SK-N-SH treated with all-trans-retinoic acid at 6 μM for 48 hours (cell line): ENCODE measurements at regions not wholly inside any gene's neighbourhood (a gene's known extent, or its start where the extent isn't known, plus 50 kb on each side); places are given as distances from the start of the nearest gene placed in this dataset.

Experiments
- ATAC-seq: fragments of 200-7000 bp; cut with Tn5 transposase; 3 replicates; pipeline ENCODE4 v1.9.1; 2020; ENCODE audit warnings: mild to moderate bottlenecking, moderate library complexity
- ARNTL ChIP-seq: fragments of 450-650 bp; formaldehyde crosslinking; IDR thresholded peaks from 2 replicates; pipeline ENCODE4 v1.5.0; 2020; ENCODE audit warnings: low read depth, mild to moderate bottlenecking, moderate library complexity, borderline replicate concordance
- BACH2 ChIP-seq: fragments of 250-450 bp; sonication (Bioruptor Pico); IDR thresholded peaks from 2 replicates; pipeline ENCODE4 v1.9.0; 2021; ENCODE audit warnings: mild to moderate bottlenecking, borderline replicate concordance
- CREB5 ChIP-seq: fragments of 250-450 bp; sonication (Bioruptor Pico); IDR thresholded peaks from 2 replicates; pipeline ENCODE4 v1.5.1; 2020; ENCODE audit warnings: low read depth, mild to moderate bottlenecking, moderate library complexity
- CSDC2 ChIP-seq: fragments of 250-450 bp; sonication (Bioruptor Pico); IDR thresholded peaks from 2 replicates; pipeline ENCODE4 v1.5.0; 2020; ENCODE audit warnings: mild to moderate bottlenecking, moderate library complexity
- CSRNP3 ChIP-seq: fragments of 250-450 bp; sonication (Bioruptor Pico); IDR thresholded peaks from 2 replicates; pipeline ENCODE4 v1.5.1; 2021; ENCODE audit warnings: mild to moderate bottlenecking, moderate library complexity
- GLIS3 ChIP-seq: fragments of 250-450 bp; sonication (Bioruptor Pico); IDR thresholded peaks from 2 replicates; pipeline ENCODE4 v1.5.0; 2020; ENCODE audit warnings: mild to moderate bottlenecking, moderate library complexity
- ISL1 ChIP-seq: fragments of 250-450 bp; sonication (Bioruptor Pico); IDR thresholded peaks from 2 replicates; pipeline ENCODE4 v2.1.2; 2022; ENCODE audit warnings: mild to moderate bottlenecking, moderate library complexity
- OSR1 ChIP-seq: fragments of 250-450 bp; sonication (Bioruptor Pico); IDR thresholded peaks from 2 replicates; pipeline ENCODE4 v1.8.0; 2022; ENCODE audit warnings: moderate library complexity, mild to moderate bottlenecking, inconsistent platforms
- PATZ1 ChIP-seq: fragments of 250-450 bp; sonication (Bioruptor Pico); IDR thresholded peaks from 2 replicates; pipeline ENCODE4 v1.8.0; 2020; ENCODE audit warnings: mild to moderate bottlenecking, moderate library complexity, borderline replicate concordance
- POU6F1 ChIP-seq: fragments of 250-450 bp; sonication (Bioruptor Pico); IDR thresholded peaks from 2 replicates; pipeline ENCODE4 v1.8.0; 2021; ENCODE audit warnings: low read depth, mild to moderate bottlenecking, moderate library complexity, borderline replicate concordance
- PPARA ChIP-seq: fragments of 250-450 bp; sonication (Bioruptor Pico); IDR thresholded peaks from 2 replicates; pipeline ENCODE4 v1.5.0; 2020; ENCODE audit warnings: mild to moderate bottlenecking, borderline replicate concordance
- RARB ChIP-seq: fragments of 250-450 bp; sonication (Bioruptor Pico); IDR thresholded peaks from 2 replicates; pipeline ENCODE4 v1.8.0; 2021; ENCODE audit warnings: mild to moderate bottlenecking, moderate library complexity
- SNAI2 ChIP-seq: fragments of 250-450 bp; sonication (Bioruptor Pico); IDR thresholded peaks from 2 replicates; pipeline ENCODE4 v1.5.0; 2020; ENCODE audit warnings: mild to moderate bottlenecking, moderate library complexity
- TCF4 ChIP-seq: fragments of 250-450 bp; sonication (Bioruptor Pico); IDR thresholded peaks from 2 replicates; pipeline ENCODE4 v1.8.0; 2021; ENCODE audit warnings: mild to moderate bottlenecking, moderate library complexity, borderline replicate concordance
- TSHZ2 ChIP-seq: fragments of 250-450 bp; sonication (Bioruptor Pico); IDR thresholded peaks from 2 replicates; pipeline ENCODE4 v1.5.0; 2020; ENCODE audit warnings: mild to moderate bottlenecking, moderate library complexity
- ZFP3 ChIP-seq: fragments of 250-450 bp; sonication (Bioruptor Pico); IDR thresholded peaks from 2 replicates; pipeline ENCODE4 v1.5.0; 2020; ENCODE audit warnings: mild to moderate bottlenecking, moderate library complexity
- ZFP30 ChIP-seq: fragments of 450-650 bp; formaldehyde crosslinking; IDR thresholded peaks from 2 replicates; pipeline ENCODE4 v1.5.0; 2022; ENCODE audit warnings: mild to moderate bottlenecking, moderate library complexity
- ZNF565 ChIP-seq: fragments of 450-650 bp; formaldehyde crosslinking; conservative IDR thresholded peaks from 2 replicates; pipeline ENCODE4 v1.5.0; 2020; ENCODE audit warnings: low read depth, mild to moderate bottlenecking, moderate library complexity
- ZNF70 ChIP-seq: fragments of 450-650 bp; formaldehyde crosslinking; IDR thresholded peaks from 2 replicates; pipeline ENCODE4 v1.5.0; 2020; ENCODE audit warnings: mild to moderate bottlenecking, moderate library complexity
- ZNF8 ChIP-seq: fragments of 450-650 bp; formaldehyde crosslinking; IDR thresholded peaks from 2 replicates; pipeline ENCODE4 v1.5.0; 2020; ENCODE audit warnings: mild to moderate bottlenecking, moderate library complexity

GRCh38 chr5:171617817-171618591 lies 167.6 kb upstream of the SMIM23 start (continued):
- TF ChIP-seq CSDC2 (CRISPR knock-in tag) (no peak), ARNTL (CRISPR knock-in tag) (no peak)

- TF ChIP-seq ZNF8 (CRISPR knock-in tag) (no peak), TSHZ2 (CRISPR knock-in tag) (no peak), CSDC2 (CRISPR knock-in tag) (no peak), SNAI2 (CRISPR knock-in tag) (no peak), ISL1 (CRISPR knock-in tag) (no peak), TCF4 (CRISPR knock-in tag) (no peak), ZFP3 (CRISPR knock-in tag) (no peak), ARNTL (CRISPR knock-in tag) (no peak), RARB (CRISPR knock-in tag) (no peak), CSRNP3 (CRISPR knock-in tag) (no peak), PPARA (CRISPR knock-in tag) (no peak), POU6F1 (CRISPR knock-in tag) (no peak), GLIS3 (no peak), BACH2 (CRISPR knock-in tag) (no peak), ZNF565 (CRISPR knock-in tag) (no peak), PATZ1 (CRISPR knock-in tag) (no peak), OSR1 (CRISPR knock-in tag) (no peak)
Observed at GRCh38 chr5:171619196-171619595, 166.4 kb upstream of the SMIM23 start.

GRCh38 chr5:171619744-171620143 lies 165.9 kb upstream of the SMIM23 start:
- TF ChIP-seq ZNF70 (CRISPR knock-in tag) (no peak), BACH2 (CRISPR knock-in tag) (no peak), SNAI2 (CRISPR knock-in tag) (no peak), PPARA (CRISPR knock-in tag) (no peak), TCF4 (CRISPR knock-in tag) (no peak), GLIS3 (no peak), CREB5 (CRISPR knock-in tag) (no peak), POU6F1 (CRISPR knock-in tag) (no peak), ISL1 (CRISPR knock-in tag) (no peak), ZFP30 (CRISPR knock-in tag) (no peak), TSHZ2 (CRISPR knock-in tag) (no peak)
- no peak for ATAC-seq

More at GRCh38 chr5:171619196-171619595, 166.4 kb upstream of the SMIM23 start:
- no peak for ATAC-seq
